ENCODE measurements at regions not wholly inside any gene's neighbourhood (a gene's known extent, or its start where the extent isn't known, plus 50 kb on each side); places are given as distances from the start of the nearest gene placed in this dataset.

- DNase-seq (ENCODE audit: low read depth in 1 of 2, low spot score in 1 of 2): no peak
These were observed 490.8 kb downstream of the VRK1 start for GRCh38 chr14:97287956-97288355.

- DNase-seq (ENCODE audit: low read depth in 1 of 2, low spot score in 1 of 2): no peak
These were observed 492.9 kb downstream of the VRK1 start for GRCh38 chr14:97290065-97290464.

- no peak for DNase-seq (ENCODE audit: low read depth in 1 of 2, low spot score in 1 of 2)
These were observed 493.8 kb downstream of the VRK1 start for GRCh38 chr14:97290977-97291376.

- no peak for DNase-seq (ENCODE audit: low read depth in 1 of 2, low spot score in 1 of 2)
These were observed 496.5 kb downstream of the VRK1 start for GRCh38 chr14:97293659-97294058.

- no peak for DNase-seq (ENCODE audit: low read depth in 1 of 2, low spot score in 1 of 2)
These were observed 498.0 kb downstream of the VRK1 start for GRCh38 chr14:97295108-97295710.

- no peak for DNase-seq (ENCODE audit: low read depth in 1 of 2, low spot score in 1 of 2)
These were observed 499.0 kb downstream of the VRK1 start for GRCh38 chr14:97296176-97296575.

- no peak for DNase-seq (ENCODE audit: low read depth in 1 of 2, low spot score in 1 of 2)
These were observed 499.9 kb downstream of the VRK1 start for GRCh38 chr14:97297100-97297499.

GRCh38 chr14:97298331-97298730 is 501.1 kb downstream of the VRK1 start:
- DNase-seq (ENCODE audit: low read depth in 1 of 2, low spot score in 1 of 2): no peak

GRCh38 chr14:97298736-97299135 is 501.6 kb downstream of the VRK1 start:
- no peak for DNase-seq (ENCODE audit: low read depth in 1 of 2, low spot score in 1 of 2)

- no peak for DNase-seq (ENCODE audit: low read depth in 1 of 2, low spot score in 1 of 2)
These were observed 502.5 kb downstream of the VRK1 start for GRCh38 chr14:97299661-97300060.

- DNase-seq (ENCODE audit: low read depth in 1 of 2, low spot score in 1 of 2): no peak
These were observed 504.9 kb downstream of the VRK1 start for GRCh38 chr14:97301931-97302559.

GRCh38 chr14:97306133-97306759 is 509.1 kb downstream of the VRK1 start:
- no peak for DNase-seq (ENCODE audit: low read depth in 1 of 2, low spot score in 1 of 2)

GRCh38 chr14:97306760-97307246 is 509.6 kb downstream of the VRK1 start:
- peak in 1 of 2 donors; percentile 13 for DNase-seq (ENCODE audit: low read depth in 1 of 2, low spot score in 1 of 2)

GRCh38 chr14:97311411-97311810 is 514.2 kb downstream of the VRK1 start:
- no peak for DNase-seq (ENCODE audit: low read depth in 1 of 2, low spot score in 1 of 2)

- DNase-seq (ENCODE audit: low read depth in 1 of 2, low spot score in 1 of 2): no peak
These were observed 515.7 kb downstream of the VRK1 start for GRCh38 chr14:97312910-97313309.

- no peak for DNase-seq (ENCODE audit: low read depth in 1 of 2, low spot score in 1 of 2)
These were observed 518.6 kb downstream of the VRK1 start for GRCh38 chr14:97315790-97316189.

GRCh38 chr14:97318380-97318779 is 521.2 kb downstream of the VRK1 start:
- DNase-seq (ENCODE audit: low read depth in 1 of 2, low spot score in 1 of 2): no peak

GRCh38 chr14:97319691-97320090 is 522.5 kb downstream of the VRK1 start:
- DNase-seq (ENCODE audit: low read depth in 1 of 2, low spot score in 1 of 2): no peak

GRCh38 chr14:97328743-97329142 is 531.6 kb downstream of the VRK1 start:
- no peak for DNase-seq (ENCODE audit: low read depth in 1 of 2, low spot score in 1 of 2)

GRCh38 chr14:97329701-97330100 is 532.5 kb downstream of the VRK1 start:
- DNase-seq (ENCODE audit: low read depth in 1 of 2, low spot score in 1 of 2): no peak

- DNase-seq (ENCODE audit: low read depth in 1 of 2, low spot score in 1 of 2): no peak
These were observed 533.9 kb downstream of the VRK1 start for GRCh38 chr14:97331058-97331457.

- no peak for DNase-seq (ENCODE audit: low read depth in 1 of 2, low spot score in 1 of 2)
These were observed 534.3 kb downstream of the VRK1 start for GRCh38 chr14:97331526-97331925.

GRCh38 chr14:97336179-97336578 is 539.0 kb downstream of the VRK1 start:
- no peak for DNase-seq (ENCODE audit: low read depth in 1 of 2, low spot score in 1 of 2)
